GM12878 (cell line): ENCODE measurements at regions not wholly inside any gene's neighbourhood (a gene's known extent, or its start where the extent isn't known, plus 50 kb on each side); places are given as distances from the start of the nearest gene placed in this dataset.

Experiments
- BHLHE40 ChIP-seq, 2 experiments: fragments of 450-650 bp in 1 of 2; IDR thresholded peaks; 2 replicates each; pipeline ENCODE4 v1.6.1; 2011 to 2017; ENCODE audit warnings: low read depth in 2 of 2, borderline replicate concordance in 1 of 2, improper control_type of control experiment in 1 of 2, low read length in 1 of 2, mild to moderate bottlenecking in 1 of 2
- CBX3 ChIP-seq: fragments of 200-600 bp; sonication (generic); IDR thresholded peaks from 2 replicates; pipeline ENCODE4 v1.6.1; 2016; ENCODE audit warnings: low read depth, borderline replicate concordance
- CHD2 ChIP-seq: IDR thresholded peaks from 2 replicates; pipeline ENCODE4 v1.6.1; 2011; ENCODE audit warnings: low read depth, low read length, improper control_type of control experiment, borderline replicate concordance
- CHD4 ChIP-seq: fragments of 200-600 bp; sonication (generic); IDR thresholded peaks from 2 replicates; pipeline ENCODE4 v1.6.1; 2016; ENCODE audit warnings: mild to moderate bottlenecking
- FOS ChIP-seq: IDR thresholded peaks from 3 replicates; pipeline ENCODE4 v1.6.1; 2011; ENCODE audit warnings: borderline replicate concordance; ENCODE audit not compliant: insufficient read length; ENCODE audit errors: extremely low read depth
- HDAC2 ChIP-seq: fragments of 200-600 bp; sonication (generic); IDR thresholded peaks from 2 replicates; pipeline ENCODE4 v1.6.1; 2017
- POLR2A ChIP-seq: IDR thresholded peaks from 2 replicates; pipeline ENCODE4 v1.6.1; 2011; ENCODE audit warnings: low read depth, mild to moderate bottlenecking, low read length
- RAD51 ChIP-seq: fragments of 450-650 bp; IDR thresholded peaks from 2 replicates; pipeline ENCODE4 v1.6.1; 2016; ENCODE audit warnings: moderate library complexity, mild to moderate bottlenecking, inconsistent platforms
- RFX5 ChIP-seq: IDR thresholded peaks from 2 replicates; pipeline ENCODE4 v1.6.1; 2011; ENCODE audit warnings: low read depth, low read length, improper control_type of control experiment
- TCF7 ChIP-seq: IDR thresholded peaks from 2 replicates; pipeline ENCODE4 v1.6.1; 2014; ENCODE audit warnings: antibody characterized with exemption, borderline replicate concordance
- YY1 ChIP-seq: IDR thresholded peaks from 2 replicates; pipeline ENCODE4 v1.6.1; 2011; ENCODE audit warnings: low read depth, mild to moderate bottlenecking, low read length
- TF ChIP-seq, protein P1 (sequence below), 3 experiments: IDR thresholded peaks in 2 of 3; conservative IDR thresholded peaks in 1 of 3; 2 replicates each; pipeline ENCODE4 v1.5.1; 2011; ENCODE audit warnings: low read depth in 3 of 3, low read length in 3 of 3, mild to moderate bottlenecking in 3 of 3, control low read depth in 2 of 3, moderate library complexity in 2 of 3, inconsistent platforms in 1 of 3, mixed read lengths in 1 of 3; ENCODE audit not compliant: control insufficient read depth in 2 of 3, insufficient read depth in 1 of 3; ENCODE audit errors: extremely low read depth in 1 of 3
- TF ChIP-seq, protein P2 (sequence below): fragments of 450-650 bp; IDR thresholded peaks from 2 replicates; pipeline ENCODE4 v1.6.1; 2017; ENCODE audit warnings: low read depth, mild to moderate bottlenecking, moderate library complexity

DNA sequence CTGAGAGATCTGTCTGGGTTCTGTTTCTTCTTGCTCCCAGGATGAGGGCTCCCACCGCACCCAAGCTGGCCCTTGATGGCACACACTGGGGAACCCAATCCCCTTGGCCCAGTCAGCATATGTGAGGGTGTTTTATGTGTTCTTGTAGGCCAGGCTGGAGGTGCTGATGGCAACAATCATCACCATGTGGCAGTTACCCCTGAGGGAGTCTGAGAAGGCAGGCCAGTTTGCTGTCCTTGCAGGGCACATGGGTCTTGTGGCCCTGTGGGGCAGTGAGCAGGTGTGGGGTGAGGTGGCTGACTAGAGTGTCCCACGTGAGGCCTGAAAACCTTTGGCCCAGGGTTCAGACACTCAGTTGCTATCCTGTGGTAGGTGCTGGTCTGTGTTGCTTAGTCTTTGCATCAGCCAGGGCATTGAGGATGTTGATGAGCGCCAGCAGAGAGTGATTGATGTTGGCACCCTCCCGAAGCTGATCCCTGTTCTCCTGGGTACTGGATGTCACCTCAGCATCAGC lies 2183.0 kb downstream of the TP53TG3F start:
- no peak for TF ChIP-seq POLR2A
- no peak for TF ChIP-seq CHD2
- TF ChIP-seq, protein P1, sequence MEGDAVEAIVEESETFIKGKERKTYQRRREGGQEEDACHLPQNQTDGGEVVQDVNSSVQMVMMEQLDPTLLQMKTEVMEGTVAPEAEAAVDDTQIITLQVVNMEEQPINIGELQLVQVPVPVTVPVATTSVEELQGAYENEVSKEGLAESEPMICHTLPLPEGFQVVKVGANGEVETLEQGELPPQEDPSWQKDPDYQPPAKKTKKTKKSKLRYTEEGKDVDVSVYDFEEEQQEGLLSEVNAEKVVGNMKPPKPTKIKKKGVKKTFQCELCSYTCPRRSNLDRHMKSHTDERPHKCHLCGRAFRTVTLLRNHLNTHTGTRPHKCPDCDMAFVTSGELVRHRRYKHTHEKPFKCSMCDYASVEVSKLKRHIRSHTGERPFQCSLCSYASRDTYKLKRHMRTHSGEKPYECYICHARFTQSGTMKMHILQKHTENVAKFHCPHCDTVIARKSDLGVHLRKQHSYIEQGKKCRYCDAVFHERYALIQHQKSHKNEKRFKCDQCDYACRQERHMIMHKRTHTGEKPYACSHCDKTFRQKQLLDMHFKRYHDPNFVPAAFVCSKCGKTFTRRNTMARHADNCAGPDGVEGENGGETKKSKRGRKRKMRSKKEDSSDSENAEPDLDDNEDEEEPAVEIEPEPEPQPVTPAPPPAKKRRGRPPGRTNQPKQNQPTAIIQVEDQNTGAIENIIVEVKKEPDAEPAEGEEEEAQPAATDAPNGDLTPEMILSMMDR (IDR thresholded peaks at IDR 0.05 in 2 of 3, conservative IDR thresholded peaks at IDR 0.05 in 1 of 3; ENCODE audit: control insufficient read depth in 2 of 3, extremely low read depth in 1 of 3, insufficient read depth in 1 of 3, low read depth in 3 of 3, low read length in 3 of 3) = no peak
- TF ChIP-seq RAD51 = no peak
- TF ChIP-seq HDAC2 = no peak
- TF ChIP-seq YY1 = no peak
- TF ChIP-seq CBX3 = no peak
- no peak for TF ChIP-seq TCF7
- no peak for TF ChIP-seq RFX5
- no peak for TF ChIP-seq CHD4
- TF ChIP-seq FOS = no peak
- TF ChIP-seq BHLHE40 (IDR thresholded peaks at IDR 0.05; ENCODE audit: borderline replicate concordance in 1 of 2, low read depth in 2 of 2, low read length in 1 of 2) = no peak
- TF ChIP-seq, protein P2, sequence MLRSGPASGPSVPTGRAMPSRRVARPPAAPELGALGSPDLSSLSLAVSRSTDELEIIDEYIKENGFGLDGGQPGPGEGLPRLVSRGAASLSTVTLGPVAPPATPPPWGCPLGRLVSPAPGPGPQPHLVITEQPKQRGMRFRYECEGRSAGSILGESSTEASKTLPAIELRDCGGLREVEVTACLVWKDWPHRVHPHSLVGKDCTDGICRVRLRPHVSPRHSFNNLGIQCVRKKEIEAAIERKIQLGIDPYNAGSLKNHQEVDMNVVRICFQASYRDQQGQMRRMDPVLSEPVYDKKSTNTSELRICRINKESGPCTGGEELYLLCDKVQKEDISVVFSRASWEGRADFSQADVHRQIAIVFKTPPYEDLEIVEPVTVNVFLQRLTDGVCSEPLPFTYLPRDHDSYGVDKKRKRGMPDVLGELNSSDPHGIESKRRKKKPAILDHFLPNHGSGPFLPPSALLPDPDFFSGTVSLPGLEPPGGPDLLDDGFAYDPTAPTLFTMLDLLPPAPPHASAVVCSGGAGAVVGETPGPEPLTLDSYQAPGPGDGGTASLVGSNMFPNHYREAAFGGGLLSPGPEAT = no peak
